ENCODE measurements at regions not wholly inside any gene's neighbourhood (a gene's known extent, or its start where the extent isn't known, plus 50 kb on each side); places are given as distances from the start of the nearest gene placed in this dataset.

- no peak for TF ChIP-seq POLR2A (IDR thresholded peaks at IDR 0.05)
- TF ChIP-seq, protein P1, sequence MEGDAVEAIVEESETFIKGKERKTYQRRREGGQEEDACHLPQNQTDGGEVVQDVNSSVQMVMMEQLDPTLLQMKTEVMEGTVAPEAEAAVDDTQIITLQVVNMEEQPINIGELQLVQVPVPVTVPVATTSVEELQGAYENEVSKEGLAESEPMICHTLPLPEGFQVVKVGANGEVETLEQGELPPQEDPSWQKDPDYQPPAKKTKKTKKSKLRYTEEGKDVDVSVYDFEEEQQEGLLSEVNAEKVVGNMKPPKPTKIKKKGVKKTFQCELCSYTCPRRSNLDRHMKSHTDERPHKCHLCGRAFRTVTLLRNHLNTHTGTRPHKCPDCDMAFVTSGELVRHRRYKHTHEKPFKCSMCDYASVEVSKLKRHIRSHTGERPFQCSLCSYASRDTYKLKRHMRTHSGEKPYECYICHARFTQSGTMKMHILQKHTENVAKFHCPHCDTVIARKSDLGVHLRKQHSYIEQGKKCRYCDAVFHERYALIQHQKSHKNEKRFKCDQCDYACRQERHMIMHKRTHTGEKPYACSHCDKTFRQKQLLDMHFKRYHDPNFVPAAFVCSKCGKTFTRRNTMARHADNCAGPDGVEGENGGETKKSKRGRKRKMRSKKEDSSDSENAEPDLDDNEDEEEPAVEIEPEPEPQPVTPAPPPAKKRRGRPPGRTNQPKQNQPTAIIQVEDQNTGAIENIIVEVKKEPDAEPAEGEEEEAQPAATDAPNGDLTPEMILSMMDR (IDR thresholded peaks at IDR 0.05): no peak
Measured at GRCh38 chr4:163795885-163796284, 301.4 kb downstream of the TMA16 start.

Data from breast epithelium (tissue), 3 donors.